Tibial nerve (tissue), 4 donors: ENCODE measurements at regions not wholly inside any gene's neighbourhood (a gene's known extent, or its start where the extent isn't known, plus 50 kb on each side); places are given as distances from the start of the nearest gene placed in this dataset.

Experiments used
- DNase-seq, 2 donors: peaks; one replicate each; pipeline ENCODE4 v3.0.0-alpha.2; 2019; ENCODE audit warnings: low spot score in 2 of 2
- H3K27ac ChIP-seq, 4 donors: fragments of 200-600 bp; sonication (generic) in 3 of 4; one replicate each; pipeline ENCODE4 v1.5.1; 2017 to 2019; ENCODE audit warnings: mild to moderate bottlenecking in 1 of 4
- H3K27me3 ChIP-seq, 2 donors: fragments of 200-600 bp; sonication (generic) in 1 of 2; one replicate each; pipeline versions ENCODE4 v1.5.1 to v1.6.0; 2017 to 2019
- H3K36me3 ChIP-seq, 3 donors: fragments of 200-600 bp; sonication (generic); one replicate each; pipeline ENCODE4 v1.5.1; 2018 to 2019
- H3K4me1 ChIP-seq, 4 donors: fragments of 200-600 bp; sonication (generic) in 3 of 4; one replicate each; pipeline ENCODE4 v1.5.1; 2017 to 2019
- H3K4me3 ChIP-seq, 4 donors: fragments of 200-600 bp; sonication (generic) in 3 of 4; one replicate each; pipeline ENCODE4 v1.5.1; 2017 to 2019; ENCODE audit warnings: mild to moderate bottlenecking in 1 of 4, moderate library complexity in 1 of 4
- H3K9me3 ChIP-seq, 4 donors: fragments of 200-600 bp; sonication (generic) in 3 of 4; one replicate each; pipeline ENCODE4 v1.5.1; 2017 to 2019
- EP300 ChIP-seq, 2 donors: sonication (generic); formaldehyde crosslinking; IDR thresholded peaks; one replicate each; pipeline ENCODE4 v1.6.1; 2017; ENCODE audit warnings: antibody characterized with exemption in 2 of 2, mild to moderate bottlenecking in 1 of 2
- POLR2A ChIP-seq, 2 donors: fragments of 450-650 bp; IDR thresholded peaks; one replicate each; pipeline ENCODE4 v1.6.1; 2017; ENCODE audit warnings: antibody characterized with exemption in 2 of 2, mild to moderate bottlenecking in 2 of 2, moderate library complexity in 2 of 2
- WGBS, 2 donors: methylation state at CpG; one replicate each; pipeline ENCODE4 v1.1.5; 2018; 5-methylcytosine and 5-hydroxymethylcytosine counted together
- TF ChIP-seq, protein P1 (sequence below), 5 experiments: fragments of 200-600 bp in 3 of 5; fragments of 450-650 bp in 2 of 5; sonication (generic) in 3 of 5; IDR thresholded peaks; one replicate each; pipeline ENCODE4 v1.5.1; 2016 to 2019; ENCODE audit warnings: antibody characterized with exemption in 5 of 5, mild to moderate bottlenecking in 3 of 5, moderate library complexity in 2 of 5

DNA sequence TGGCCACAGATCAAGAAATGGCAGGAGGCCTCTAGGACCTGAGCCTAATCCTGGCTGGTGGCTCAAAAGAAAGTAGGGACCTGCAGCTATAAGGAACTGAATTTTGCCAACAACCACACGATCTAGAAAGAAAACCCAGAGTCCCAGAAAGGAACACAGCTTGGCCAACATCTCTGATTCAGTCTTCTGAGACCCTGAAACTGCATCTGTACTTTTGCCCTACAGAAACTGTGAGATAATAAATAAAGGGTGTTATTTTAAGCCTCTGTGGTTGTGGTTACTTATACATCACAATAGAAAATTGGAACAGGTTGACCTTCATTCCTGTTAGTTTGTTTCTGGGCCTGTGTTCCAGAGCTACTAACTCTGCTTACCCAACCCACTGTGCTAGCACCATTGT is 356.8 kb upstream of the ST6GAL2 start:
- WGBS, 2 donors: 50 to 71% methylated on average over 1 of the region's 1 CpG
- H3K27me3 ChIP-seq: no peaks in the 10 kb centered on the region

DNA sequence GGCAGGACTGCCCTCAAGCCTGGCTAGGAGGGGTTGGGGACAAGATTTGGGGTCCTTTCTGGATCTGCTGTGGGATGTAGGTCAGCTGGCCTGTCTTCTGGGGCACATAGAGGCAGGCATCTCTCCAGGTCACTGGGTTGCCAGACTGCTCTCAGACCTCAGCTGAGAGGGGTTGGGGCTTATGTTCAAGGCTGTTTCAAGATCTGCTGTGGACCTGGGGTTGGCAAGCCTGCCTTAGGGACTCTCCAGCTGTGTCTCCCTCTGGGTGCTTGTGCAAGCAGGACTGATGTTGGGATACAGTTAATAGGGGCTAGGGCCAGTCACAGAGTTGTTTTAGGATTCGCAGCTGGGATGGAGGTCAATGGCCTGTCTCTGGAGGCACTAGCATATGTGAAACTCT is 363.0 kb upstream of the ST6GAL2 start:
- Histone ChIP-seq H3K27me3 (no peaks in the 10 kb centered on the region), H3K27ac (no peak overlapping the region), H3K36me3 (no peaks in the 10 kb centered on the region), H3K4me1 (no peaks in the 10 kb centered on the region), H3K4me3 (no peak overlapping the region), H3K9me3 (peaks cover 0 to 4% (median 0%) of the 10 kb centered on the region in 4 donors)
- 71 to 100% methylated on average over 1 of the region's 1 CpG for WGBS, 2 donors
- no peak for TF ChIP-seq EP300 (IDR thresholded peaks at IDR 0.05)
- TF ChIP-seq POLR2A (IDR thresholded peaks at IDR 0.05): no peak
- TF ChIP-seq, protein P1, sequence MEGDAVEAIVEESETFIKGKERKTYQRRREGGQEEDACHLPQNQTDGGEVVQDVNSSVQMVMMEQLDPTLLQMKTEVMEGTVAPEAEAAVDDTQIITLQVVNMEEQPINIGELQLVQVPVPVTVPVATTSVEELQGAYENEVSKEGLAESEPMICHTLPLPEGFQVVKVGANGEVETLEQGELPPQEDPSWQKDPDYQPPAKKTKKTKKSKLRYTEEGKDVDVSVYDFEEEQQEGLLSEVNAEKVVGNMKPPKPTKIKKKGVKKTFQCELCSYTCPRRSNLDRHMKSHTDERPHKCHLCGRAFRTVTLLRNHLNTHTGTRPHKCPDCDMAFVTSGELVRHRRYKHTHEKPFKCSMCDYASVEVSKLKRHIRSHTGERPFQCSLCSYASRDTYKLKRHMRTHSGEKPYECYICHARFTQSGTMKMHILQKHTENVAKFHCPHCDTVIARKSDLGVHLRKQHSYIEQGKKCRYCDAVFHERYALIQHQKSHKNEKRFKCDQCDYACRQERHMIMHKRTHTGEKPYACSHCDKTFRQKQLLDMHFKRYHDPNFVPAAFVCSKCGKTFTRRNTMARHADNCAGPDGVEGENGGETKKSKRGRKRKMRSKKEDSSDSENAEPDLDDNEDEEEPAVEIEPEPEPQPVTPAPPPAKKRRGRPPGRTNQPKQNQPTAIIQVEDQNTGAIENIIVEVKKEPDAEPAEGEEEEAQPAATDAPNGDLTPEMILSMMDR (IDR thresholded peaks at IDR 0.05): no peak
- DNase-seq: no peak

More for the DNA sequence above, 356.8 kb upstream of the ST6GAL2 start:
- Histone ChIP-seq H3K9me3 (no peaks in the 10 kb centered on the region), H3K36me3 (no peaks in the 10 kb centered on the region), H3K27ac (no peak overlapping the region), H3K4me1 (no peaks in the 10 kb centered on the region), H3K4me3 (no peak overlapping the region)
- DNase-seq: no peak
- TF ChIP-seq, protein P1 (IDR thresholded peaks at IDR 0.05): no peak
- TF ChIP-seq EP300 (IDR thresholded peaks at IDR 0.05) (no peak), POLR2A (IDR thresholded peaks at IDR 0.05) (no peak)

DNA sequence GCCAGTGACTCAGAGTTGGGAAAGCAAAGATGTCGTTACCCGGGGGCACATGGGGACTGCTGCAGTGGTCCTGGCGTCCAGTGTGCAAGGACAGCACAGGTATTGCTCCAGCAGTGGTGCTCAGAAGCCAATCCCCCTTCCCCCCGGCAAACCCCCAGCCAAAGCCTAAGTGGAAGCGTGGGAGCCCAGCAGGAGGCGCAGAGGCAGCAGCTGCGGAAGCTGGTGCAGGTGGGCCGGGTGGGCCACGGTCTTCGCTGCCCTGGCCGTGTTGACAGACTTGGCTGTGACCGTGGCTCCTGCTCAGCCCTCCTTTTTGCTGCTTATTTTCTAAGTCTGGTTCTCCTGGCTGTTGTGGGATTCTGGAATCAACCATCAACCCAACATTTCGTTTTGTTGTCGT is 369.8 kb upstream of the ST6GAL2 start:
- Histone ChIP-seq H3K27me3 (no peaks in the 10 kb centered on the region), H3K4me3 (no peak overlapping the region), H3K4me1 (no peaks in the 10 kb centered on the region), H3K27ac (no peak overlapping the region), H3K9me3 (peaks cover 0 to 4% (median 0%) of the 10 kb centered on the region in 4 donors), H3K36me3 (no peaks in the 10 kb centered on the region)
- TF ChIP-seq, protein P1 (IDR thresholded peaks at IDR 0.05): no peak
- no peak for TF ChIP-seq POLR2A (IDR thresholded peaks at IDR 0.05)
- TF ChIP-seq EP300 (IDR thresholded peaks at IDR 0.05): no peak
- no peak for DNase-seq
- 94 to 95% methylated on average over 11 to 14 of the region's 14 CpGs for WGBS, 2 donors

DNA sequence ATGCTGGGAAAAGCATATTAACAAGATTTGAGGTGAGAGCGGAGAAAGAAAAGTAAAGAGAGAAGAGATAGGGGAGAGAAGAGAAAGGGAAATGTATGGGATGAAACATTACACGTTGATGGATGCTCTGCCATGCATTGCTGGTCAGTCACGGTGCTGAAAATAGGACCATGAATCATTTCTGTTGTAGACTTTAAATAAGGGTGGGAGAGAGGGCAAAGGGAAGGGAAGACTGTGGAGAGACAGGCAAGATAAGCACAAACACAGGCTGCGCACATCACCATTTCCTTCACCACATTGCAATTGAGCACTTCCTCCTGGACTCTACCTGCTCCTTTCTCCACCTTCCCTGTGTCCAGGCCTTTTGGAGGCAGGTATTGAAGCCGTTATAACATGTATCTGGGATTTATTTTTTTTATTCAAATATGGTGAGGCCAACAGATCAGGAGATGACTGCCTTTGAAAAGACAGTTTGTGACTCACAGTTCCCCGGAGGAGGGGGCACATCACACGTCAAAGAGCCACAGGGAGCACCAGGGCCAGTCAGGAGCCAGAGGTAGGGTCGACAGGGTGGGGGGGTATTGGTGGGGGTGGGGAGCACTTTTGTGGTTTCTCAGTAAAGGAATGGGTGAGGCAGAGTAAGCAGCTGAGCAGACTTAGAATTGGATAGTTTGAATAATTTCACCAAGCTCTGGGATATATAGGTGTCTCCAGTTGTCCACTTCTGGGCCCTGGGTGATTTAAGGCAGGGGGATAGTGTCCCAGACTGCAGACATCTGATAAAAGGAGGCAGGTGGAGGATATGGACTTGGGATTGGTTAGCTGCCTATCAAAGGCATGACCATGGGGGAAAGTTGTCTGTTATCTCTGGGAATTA is 372.8 kb upstream of the ST6GAL2 start:
- H3K36me3 ChIP-seq: no peaks in the 10 kb centered on the region
- TF ChIP-seq POLR2A (IDR thresholded peaks at IDR 0.05): no peak
- TF ChIP-seq, protein P1 (IDR thresholded peaks at IDR 0.05): no peak
- no peak for TF ChIP-seq EP300 (IDR thresholded peaks at IDR 0.05)
- H3K27ac ChIP-seq: no peak overlapping the region
- no peaks in the 10 kb centered on the region for H3K9me3 ChIP-seq
- no peak overlapping the region for H3K4me3 ChIP-seq
- DNase-seq: no peak
- H3K4me1 ChIP-seq: no peaks in the 10 kb centered on the region
- H3K27me3 ChIP-seq: no peaks in the 10 kb centered on the region
- WGBS, 2 donors: 63 to 67% methylated on average over 8 of the region's 8 CpGs

DNA sequence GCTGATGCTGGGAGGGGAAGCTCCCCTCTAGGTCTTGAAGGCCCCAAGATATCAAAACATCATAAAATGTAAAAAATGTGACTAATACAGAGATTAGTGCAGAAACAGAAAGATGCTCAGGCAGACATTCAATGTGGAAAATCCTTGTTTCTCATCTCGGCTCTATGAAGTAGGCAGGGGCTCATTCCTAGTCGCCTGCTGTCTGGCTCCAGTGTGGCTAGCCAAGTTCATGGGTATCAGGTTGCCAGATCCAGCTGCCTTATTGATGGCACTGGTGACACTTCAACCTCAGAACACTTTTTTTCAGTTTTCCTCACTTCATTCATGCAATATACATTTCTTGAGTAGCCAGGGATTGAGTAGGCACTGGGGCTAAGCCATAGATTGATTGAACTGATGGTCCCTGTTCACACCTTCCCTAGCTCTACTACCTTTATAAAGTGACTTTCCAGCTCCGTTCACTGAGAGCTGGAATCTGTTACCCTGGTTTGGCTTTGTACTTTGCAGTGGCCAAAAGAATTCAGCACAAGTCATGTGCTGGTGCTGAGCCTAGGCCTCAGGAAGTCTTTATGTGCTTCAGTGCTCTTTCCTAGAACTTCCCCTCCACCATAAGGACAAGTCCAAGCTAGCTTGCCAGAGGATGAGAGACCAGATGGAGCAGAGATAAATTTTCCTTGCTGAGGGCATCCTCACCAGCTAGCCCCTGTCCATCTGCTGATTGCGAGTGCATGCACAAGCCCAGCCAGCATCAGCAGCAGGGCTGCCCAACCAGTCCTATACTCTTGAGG is 373.6 kb upstream of the ST6GAL2 start:
- Histone ChIP-seq H3K36me3 (no peaks in the 10 kb centered on the region), H3K27me3 (no peaks in the 10 kb centered on the region), H3K4me1 (no peaks in the 10 kb centered on the region), H3K27ac (no peak overlapping the region), H3K4me3 (no peak overlapping the region), H3K9me3 (no peaks in the 10 kb centered on the region)
- DNase-seq: no peak
- WGBS, 2 donors: 87 to 89% methylated on average over 4 of the region's 4 CpGs
- TF ChIP-seq POLR2A (IDR thresholded peaks at IDR 0.05): no peak
- TF ChIP-seq, protein P1 (IDR thresholded peaks at IDR 0.05): no peak
- no peak for TF ChIP-seq EP300 (IDR thresholded peaks at IDR 0.05)
